NB4 (cell line): ENCODE measurements at regions not wholly inside any gene's neighbourhood (a gene's known extent, or its start where the extent isn't known, plus 50 kb on each side); places are given as distances from the start of the nearest gene placed in this dataset.

Experiments used
- CTCF ChIP-seq: IDR thresholded peaks from one replicate; pipeline ENCODE4 v1.5.1; 2012; ENCODE audit warnings: low read depth, low read length
- MAX ChIP-seq: IDR thresholded peaks from 2 replicates; pipeline ENCODE4 v1.6.1; 2011; ENCODE audit warnings: low read depth, low read length
- MYC ChIP-seq: IDR thresholded peaks from 2 replicates; pipeline ENCODE4 v1.6.1; 2011; ENCODE audit warnings: low read depth, low read length
- POLR2A ChIP-seq: IDR thresholded peaks from 2 replicates; pipeline ENCODE4 v1.6.1; 2011; ENCODE audit warnings: mild to moderate bottlenecking; ENCODE audit not compliant: insufficient read length; ENCODE audit errors: extremely low read depth

GRCh38 chr16:13542284-13542683 is 377.7 kb upstream of the ERCC4 start:
- TF ChIP-seq POLR2A (no peak), CTCF (no peak), MAX (no peak), MYC (no peak)
